Endodermal cell (in vitro differentiated cells): ENCODE measurements at regions not wholly inside any gene's neighbourhood (a gene's known extent, or its start where the extent isn't known, plus 50 kb on each side); places are given as distances from the start of the nearest gene placed in this dataset.

ENCODE experiments used
- DNase-seq: peaks from one replicate; pipeline ENCODE4 v3.0.0-alpha.2; 2017
- H3K27ac ChIP-seq: 2 replicates; pipeline ENCODE4 v1.5.1; 2013; ENCODE audit warnings: mild to moderate bottlenecking, low read depth, low read length, moderate library complexity
- H3K27me3 ChIP-seq: 2 replicates; pipeline ENCODE4 v1.6.1; 2013; ENCODE audit warnings: mild to moderate bottlenecking, low read length, moderate library complexity; ENCODE audit not compliant: insufficient read depth, control insufficient read depth, poor library complexity, severe bottlenecking
- H3K36me3 ChIP-seq: 2 replicates; pipeline ENCODE4 v1.7.0; 2013; ENCODE audit warnings: mild to moderate bottlenecking, low read length, moderate library complexity; ENCODE audit not compliant: control insufficient read depth, insufficient read depth
- H3K4me1 ChIP-seq: one replicate; pipeline ENCODE4 v1.7.0; 2013; ENCODE audit warnings: low read length; ENCODE audit not compliant: control insufficient read depth, insufficient read depth
- H3K4me3 ChIP-seq: 2 replicates; pipeline ENCODE4 v1.5.1; 2013; ENCODE audit warnings: mild to moderate bottlenecking, low read length, moderate library complexity
- H3K9ac ChIP-seq: 2 replicates; pipeline ENCODE4 v1.6.1; 2013; ENCODE audit warnings: mild to moderate bottlenecking, low read length, moderate library complexity; ENCODE audit not compliant: poor library complexity, severe bottlenecking; ENCODE audit errors: extremely low read depth
- H3K9me3 ChIP-seq: 2 replicates; pipeline ENCODE4 v1.6.1; 2013; ENCODE audit warnings: mild to moderate bottlenecking, low read length, moderate library complexity; ENCODE audit not compliant: control insufficient read depth
- H3K27ac Mint-ChIP-seq: 2 replicates; pipeline ENCODE4 v1.8.0; 2020; ENCODE audit warnings: mixed read lengths
- H3K27me3 Mint-ChIP-seq: 2 replicates; pipeline ENCODE4 v1.8.0; 2021; ENCODE audit warnings: mild to moderate bottlenecking, mixed read lengths; ENCODE audit not compliant: insufficient read depth
- H3K36me3 Mint-ChIP-seq: 2 replicates; pipeline ENCODE4 v1.8.0; 2020; ENCODE audit warnings: low read depth, mixed read lengths
- H3K4me1 Mint-ChIP-seq: 2 replicates; pipeline ENCODE4 v1.8.0; 2020; ENCODE audit warnings: mixed read lengths
- H3K4me3 Mint-ChIP-seq: 2 replicates; pipeline ENCODE4 v1.8.0; 2020; ENCODE audit warnings: mild to moderate bottlenecking, moderate library complexity, mixed read lengths
- H3K9me3 Mint-ChIP-seq: 2 replicates; pipeline ENCODE4 v1.8.0; 2020; ENCODE audit warnings: mild to moderate bottlenecking, mixed read lengths
- CTCF ChIP-seq: fragments of 200-600 bp; sonication (generic); conservative IDR thresholded peaks from 2 replicates; pipeline ENCODE4 v1.5.0; 2021; ENCODE audit warnings: antibody characterized with exemption, mild to moderate bottlenecking
- WGBS, 2 experiments: methylation state at CpG; one replicate each; pipeline versions ENCODE4 v1.1.5 to v1.1.7; 2013; ENCODE audit warnings: missing lambda C conversion rate in 2 of 2, mixed read lengths in 1 of 2; ENCODE audit not compliant: insufficient coverage in 1 of 2, insufficient read length in 1 of 2; 5-methylcytosine and 5-hydroxymethylcytosine counted together

GRCh38 chr2:41662461-41662860, 385.4 kb upstream of the PKDCC start:
- peaks cover 22% of the 10 kb centered on the region for H3K4me1 Mint-ChIP-seq
- no peaks in the 10 kb centered on the region for H3K36me3 Mint-ChIP-seq
- DNase-seq, result no peak
- Histone ChIP-seq H3K9me3 (no peaks in the 10 kb centered on the region), H3K27me3 (no peaks in the 10 kb centered on the region), H3K27ac (no peak overlapping the region), H3K9ac (no peak overlapping the region), H3K4me3 (no peak overlapping the region), H3K4me1 (no peaks in the 10 kb centered on the region), H3K36me3 (no peaks in the 10 kb centered on the region)
- H3K27ac Mint-ChIP-seq, result no peak overlapping the region
- no peaks in the 10 kb centered on the region for H3K27me3 Mint-ChIP-seq
- peaks cover 5% of the 10 kb centered on the region for H3K9me3 Mint-ChIP-seq
- no peak overlapping the region for H3K4me3 Mint-ChIP-seq
- TF ChIP-seq CTCF, result no peak

GRCh38 chr2:41663056-41663455, 384.8 kb upstream of the PKDCC start:
- Histone ChIP-seq H3K36me3 (no peaks in the 10 kb centered on the region), H3K27ac (no peak overlapping the region), H3K27me3 (no peaks in the 10 kb centered on the region), H3K4me3 (no peak overlapping the region), H3K4me1 (no peaks in the 10 kb centered on the region), H3K9me3 (no peaks in the 10 kb centered on the region), H3K9ac (no peak overlapping the region)
- H3K36me3 Mint-ChIP-seq, result no peaks in the 10 kb centered on the region
- no peaks in the 10 kb centered on the region for H3K27me3 Mint-ChIP-seq
- 81 to 87% methylated on average over 3 to 5 of the region's 5 CpGs for WGBS, 2 experiments
- no peak overlapping the region for H3K27ac Mint-ChIP-seq
- DNase-seq, result no peak
- TF ChIP-seq CTCF, result no peak
- H3K9me3 Mint-ChIP-seq, result peaks cover 5% of the 10 kb centered on the region
- peaks cover 22% of the 10 kb centered on the region for H3K4me1 Mint-ChIP-seq
- no peak overlapping the region for H3K4me3 Mint-ChIP-seq

- Mint-ChIP-seq H3K9me3 (peaks cover 2% of the 10 kb centered on the region), H3K4me1 (peaks cover 12% of the 10 kb centered on the region), H3K36me3 (no peaks in the 10 kb centered on the region), H3K4me3 (no peak overlapping the region), H3K27ac (no peak overlapping the region), H3K27me3 (no peaks in the 10 kb centered on the region)
- no peak for TF ChIP-seq CTCF
- WGBS, 2 experiments, result 90 to 100% methylated on average over 1 to 2 of the region's 2 CpGs
- no peaks in the 10 kb centered on the region for H3K27me3 ChIP-seq
- H3K9me3 ChIP-seq, result no peaks in the 10 kb centered on the region
- DNase-seq, result peak; percentile 72
- H3K36me3 ChIP-seq, result no peaks in the 10 kb centered on the region
- no peak overlapping the region for H3K4me3 ChIP-seq
- no peaks in the 10 kb centered on the region for H3K4me1 ChIP-seq
- H3K9ac ChIP-seq, result no peak overlapping the region
- H3K27ac ChIP-seq, result no peak overlapping the region
These were observed 379.3 kb upstream of the PKDCC start for GRCh38 chr2:41668529-41668928.
